Neural progenitor cell (in vitro differentiated cells): ENCODE measurements at regions not wholly inside any gene's neighbourhood (a gene's known extent, or its start where the extent isn't known, plus 50 kb on each side); places are given as distances from the start of the nearest gene placed in this dataset.
"Not testable (repeated sequence)": the region's sequence is repeated elsewhere in the genome, so short reads cannot be mapped to it uniquely, and the experiment has no call there.

ENCODE experiments used
- DNase-seq: peaks from one replicate; pipeline ENCODE4 v3.0.0-alpha.2; 2016; ENCODE audit warnings: low spot score
- H2AFZ ChIP-seq: fragments of 200-600 bp; sonication (generic); replicated peaks from 2 replicates; pipeline ENCODE4 v1.6.1; 2016; ENCODE audit warnings: antibody characterized with exemption
- H3F3A ChIP-seq: fragments of 200-600 bp; sonication (generic); 2 replicates; pipeline ENCODE4 v1.6.1; 2016; ENCODE audit warnings: antibody characterized with exemption, low read depth
- H3K27ac ChIP-seq: fragments of 200-600 bp; sonication (generic); 2 replicates; pipeline ENCODE4 v1.5.1; 2016; ENCODE audit warnings: mild to moderate bottlenecking
- H3K27me3 ChIP-seq: fragments of 200-600 bp; sonication (generic); 2 replicates; pipeline ENCODE4 v1.6.1; 2016; ENCODE audit warnings: mild to moderate bottlenecking, moderate library complexity
- H3K36me3 ChIP-seq: fragments of 200-600 bp; sonication (generic); 2 replicates; pipeline ENCODE4 v1.5.1; 2016
- H3K4me1 ChIP-seq: fragments of 200-600 bp; sonication (generic); 2 replicates; pipeline ENCODE4 v1.6.1; 2016; ENCODE audit warnings: mixed run types
- H3K4me2 ChIP-seq: fragments of 200-600 bp; sonication (generic); 2 replicates; pipeline ENCODE4 v1.6.1; 2016
- H3K4me3 ChIP-seq: fragments of 200-600 bp; sonication (generic); 2 replicates; pipeline ENCODE4 v1.5.1; 2016
- H3K79me2 ChIP-seq: fragments of 200-600 bp; sonication (generic); 2 replicates; pipeline ENCODE4 v1.6.1; 2016; ENCODE audit warnings: low read depth
- H3K9ac ChIP-seq: fragments of 200-600 bp; sonication (generic); 2 replicates; pipeline ENCODE4 v1.6.1; 2016
- H3K9me3 ChIP-seq: fragments of 200-600 bp; sonication (generic); 2 replicates; pipeline ENCODE4 v1.5.1; 2016; ENCODE audit warnings: low read depth
- H4K20me1 ChIP-seq: fragments of 200-600 bp; sonication (generic); 2 replicates; pipeline ENCODE4 v1.6.1; 2016; ENCODE audit warnings: low read depth
- H3K27ac Mint-ChIP-seq: 3 replicates; pipeline ENCODE4 v1.8.0; 2021; ENCODE audit warnings: mixed read lengths
- H3K27me3 Mint-ChIP-seq: 2 replicates; pipeline ENCODE4 v1.8.0; 2022; ENCODE audit warnings: low read depth, mild to moderate bottlenecking, inconsistent platforms, moderate library complexity, mixed read lengths; ENCODE audit not compliant: insufficient read depth
- H3K36me3 Mint-ChIP-seq: 3 replicates; pipeline ENCODE4 v1.8.0; 2021; ENCODE audit warnings: mixed read lengths
- H3K4me1 Mint-ChIP-seq: 3 replicates; pipeline ENCODE4 v1.8.0; 2021; ENCODE audit warnings: mixed read lengths
- H3K4me3 Mint-ChIP-seq: 3 replicates; pipeline ENCODE4 v1.8.0; 2021; ENCODE audit warnings: mild to moderate bottlenecking, moderate library complexity, mixed read lengths
- H3K9me3 Mint-ChIP-seq: 3 replicates; pipeline ENCODE4 v1.8.0; 2020; ENCODE audit warnings: mixed read lengths
- CTCF ChIP-seq: fragments of 200-600 bp; sonication (generic); IDR thresholded peaks from 2 replicates; pipeline ENCODE4 v1.5.1; 2017; ENCODE audit warnings: antibody characterized with exemption, mild to moderate bottlenecking
- EZH2 ChIP-seq: fragments of 200-600 bp; sonication (generic); IDR thresholded peaks from 2 replicates; pipeline ENCODE4 v1.6.1; 2017; ENCODE audit warnings: antibody characterized with exemption, mild to moderate bottlenecking, moderate library complexity
- EZH2phosphoT487 ChIP-seq: fragments of 200-600 bp; sonication (generic); IDR thresholded peaks from 2 replicates; pipeline ENCODE4 v1.6.1; 2017; ENCODE audit warnings: antibody characterized with exemption

GRCh38 chr12:25311506-25311905, 60.8 kb upstream of the KRAS start:
- no peak overlapping the region for H3K4me3 Mint-ChIP-seq
- H3K4me3 ChIP-seq, result no peak overlapping the region
- no peak overlapping the region for H2AFZ ChIP-seq
- H3K27me3 Mint-ChIP-seq, result no peaks in the 10 kb centered on the region
- H3K27ac Mint-ChIP-seq, result no peak overlapping the region
- no peaks in the 10 kb centered on the region for H3F3A ChIP-seq
- H3K9ac ChIP-seq, result no peak overlapping the region
- no peaks in the 10 kb centered on the region for H4K20me1 ChIP-seq
- H3K27me3 ChIP-seq, result no peaks in the 10 kb centered on the region
- TF ChIP-seq EZH2 (no peak), EZH2phosphoT487 (no peak), CTCF (no peak)
- no peaks in the 10 kb centered on the region for H3K36me3 ChIP-seq
- H3K9me3 Mint-ChIP-seq, result no peaks in the 10 kb centered on the region
- no peak overlapping the region for H3K27ac ChIP-seq
- no peaks in the 10 kb centered on the region for H3K36me3 Mint-ChIP-seq
- H3K4me1 Mint-ChIP-seq, result no peaks in the 10 kb centered on the region
- no peak for DNase-seq
- H3K4me2 ChIP-seq, result no peak overlapping the region
- no peaks in the 10 kb centered on the region for H3K9me3 ChIP-seq
- no peaks in the 10 kb centered on the region for H3K4me1 ChIP-seq
- no peaks in the 10 kb centered on the region for H3K79me2 ChIP-seq

GRCh38 chr12:25310071-25310470, 59.3 kb upstream of the KRAS start:
- not testable (repeated sequence) for H3K9ac ChIP-seq, H3K27ac ChIP-seq, DNase-seq, H3K79me2 ChIP-seq, H3K4me3 Mint-ChIP-seq, H3F3A ChIP-seq, H3K27ac Mint-ChIP-seq, H3K4me3 ChIP-seq, H3K36me3 Mint-ChIP-seq, H4K20me1 ChIP-seq, H3K4me2 ChIP-seq, H3K9me3 ChIP-seq, H3K27me3 ChIP-seq, H3K4me1 ChIP-seq, H3K27me3 Mint-ChIP-seq, H2AFZ ChIP-seq, H3K9me3 Mint-ChIP-seq, H3K36me3 ChIP-seq, H3K4me1 Mint-ChIP-seq

DNA sequence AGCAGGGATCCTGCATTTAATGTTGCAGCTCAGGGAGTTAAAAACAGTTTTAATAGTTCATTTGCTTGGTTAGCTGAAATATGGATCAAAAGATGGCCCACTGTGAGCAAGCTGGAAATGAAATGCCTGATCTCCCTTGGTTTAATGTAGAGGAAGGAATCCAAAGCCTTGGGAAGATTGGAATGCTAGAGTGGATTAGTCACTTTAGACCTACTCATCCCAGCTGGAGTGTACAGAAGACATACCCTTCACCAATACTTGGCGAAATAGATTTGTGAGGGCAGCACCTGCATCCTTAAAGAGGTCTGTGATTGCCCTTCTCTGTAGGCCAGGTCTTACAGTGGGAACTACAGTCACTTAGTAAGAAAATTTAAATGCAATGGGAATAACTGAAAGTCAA, 58.0 kb upstream of the KRAS start:
- H3K36me3 Mint-ChIP-seq, result no peaks in the 10 kb centered on the region
- H3K9me3 ChIP-seq, result no peaks in the 10 kb centered on the region
- H2AFZ ChIP-seq, result no peak overlapping the region
- no peaks in the 10 kb centered on the region for H3K36me3 ChIP-seq
- no peak overlapping the region for H3K27ac Mint-ChIP-seq
- H3F3A ChIP-seq, result no peaks in the 10 kb centered on the region
- no peaks in the 10 kb centered on the region for H3K79me2 ChIP-seq
- H3K9me3 Mint-ChIP-seq, result no peaks in the 10 kb centered on the region
- no peaks in the 10 kb centered on the region for H3K4me1 ChIP-seq
- TF ChIP-seq EZH2phosphoT487 (no peak), EZH2 (no peak), CTCF (no peak)
- no peak overlapping the region for H3K27ac ChIP-seq
- H3K4me3 Mint-ChIP-seq, result no peak overlapping the region
- H3K27me3 Mint-ChIP-seq, result peaks cover under 1% of the 10 kb centered on the region
- no peaks in the 10 kb centered on the region for H3K27me3 ChIP-seq
- no peak for DNase-seq
- H4K20me1 ChIP-seq, result no peaks in the 10 kb centered on the region
- no peaks in the 10 kb centered on the region for H3K4me1 Mint-ChIP-seq
- no peak overlapping the region for H3K4me2 ChIP-seq
- H3K4me3 ChIP-seq, result no peak overlapping the region
- no peak overlapping the region for H3K9ac ChIP-seq

DNA sequence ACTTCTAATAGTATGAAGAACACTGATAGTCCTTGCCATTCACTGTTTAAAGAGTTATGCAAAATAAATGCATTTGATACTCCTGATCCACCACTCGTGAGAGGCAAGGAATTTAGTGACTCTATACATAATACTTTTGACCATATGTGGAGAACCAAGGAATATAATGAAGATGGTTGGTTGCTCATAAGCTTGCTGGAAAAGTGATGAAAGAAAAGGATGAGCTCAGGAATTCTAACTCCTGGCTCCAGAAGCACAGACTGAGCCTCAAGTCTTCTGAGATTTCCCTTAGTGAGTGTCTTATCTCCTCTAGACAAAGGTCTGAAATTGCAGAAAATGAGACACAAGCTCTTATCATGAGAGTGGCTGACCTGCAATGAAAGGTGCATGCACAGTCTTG, 57.1 kb upstream of the KRAS start:
- no peaks in the 10 kb centered on the region for H3K27me3 ChIP-seq
- no peaks in the 10 kb centered on the region for H3K4me1 ChIP-seq
- no peak overlapping the region for H3K9ac ChIP-seq
- H3K9me3 ChIP-seq, result no peaks in the 10 kb centered on the region
- H3K4me2 ChIP-seq, result no peak overlapping the region
- no peak for DNase-seq
- H3F3A ChIP-seq, result no peaks in the 10 kb centered on the region
- no peaks in the 10 kb centered on the region for H3K36me3 ChIP-seq
- Mint-ChIP-seq H3K36me3 (no peaks in the 10 kb centered on the region), H3K4me1 (no peaks in the 10 kb centered on the region), H3K4me3 (no peak overlapping the region), H3K27me3 (peaks cover 3% of the 10 kb centered on the region), H3K9me3 (no peaks in the 10 kb centered on the region), H3K27ac (no peak overlapping the region)
- H2AFZ ChIP-seq, result no peak overlapping the region
- H3K4me3 ChIP-seq, result no peak overlapping the region
- no peak for TF ChIP-seq EZH2phosphoT487
- no peak for TF ChIP-seq CTCF
- no peak for TF ChIP-seq EZH2
- no peaks in the 10 kb centered on the region for H4K20me1 ChIP-seq
- H3K79me2 ChIP-seq, result no peaks in the 10 kb centered on the region
- H3K27ac ChIP-seq, result no peak overlapping the region
